IMR-90 (cell line): ENCODE measurements at regions not wholly inside any gene's neighbourhood (a gene's known extent, or its start where the extent isn't known, plus 50 kb on each side); places are given as distances from the start of the nearest gene placed in this dataset.

ENCODE experiments used
- ATAC-seq: fragments of 200-7000 bp; cut with Tn5 transposase; 2 replicates; pipeline ENCODE4 v1.9.1; 2020; ENCODE audit warnings: low read depth, mild to moderate bottlenecking, moderate library complexity
- BruUV-seq: library from RNA; stranded (reverse); fragments of 400-500 nt; replicated peaks from 2 replicates; lab custom pipeline; 2021; lab: Mats Ljungman, UMichigan
- CTCF ChIA-PET: fragments of 300-600 bp; formaldehyde crosslinking; extraction: SDS; loops from one replicate; lab custom pipeline; 2021; ENCODE audit warnings: antibody characterized with exemption; lab: Yijun Ruan, JAX
- POLR2A ChIA-PET: fragments of 300-600 bp; sonication (Branson Sonifier 250); formaldehyde crosslinking; loops from one replicate; lab custom pipeline; 2022; ENCODE audit warnings: antibody characterized with exemption; ENCODE audit not compliant: unreplicated experiment; lab: Charles Lee
- DNase-seq: peaks from one replicate; pipeline ENCODE4 v3.0.0; 2013
- H2AFZ ChIP-seq: replicated peaks from 2 replicates; pipeline ENCODE3; 2013; ENCODE audit warnings: low read length, mild to moderate bottlenecking; ENCODE audit not compliant: poor library complexity
- H2AK5ac ChIP-seq: 2 replicates; pipeline ENCODE4 v1.6.1; 2013; ENCODE audit warnings: low read depth, low read length, inconsistent platforms
- H2AK9ac ChIP-seq: replicated peaks from 2 replicates; pipeline ENCODE3; 2013; ENCODE audit warnings: mild to moderate bottlenecking, low read depth, low read length, moderate library complexity; ENCODE audit not compliant: poor library complexity
- H2BK120ac ChIP-seq: 2 replicates; pipeline ENCODE4 v1.6.1; 2013; ENCODE audit warnings: low read depth, low read length, inconsistent platforms
- H2BK15ac ChIP-seq: 3 replicates; pipeline ENCODE4 v1.6.1; 2013; ENCODE audit warnings: low read depth, low read length, inconsistent platforms
- H2BK20ac ChIP-seq: 2 replicates; pipeline ENCODE4 v1.6.1; 2013; ENCODE audit warnings: low read depth, mild to moderate bottlenecking, inconsistent platforms, low read length, moderate library complexity
- H2BK5ac ChIP-seq: 2 replicates; pipeline ENCODE4 v1.6.1; 2013; ENCODE audit warnings: mild to moderate bottlenecking, low read depth, low read length, inconsistent platforms; ENCODE audit not compliant: poor library complexity, severe bottlenecking
- H3K14ac ChIP-seq: replicated peaks from 2 replicates; pipeline ENCODE4 v1.6.1; 2013; ENCODE audit warnings: low read depth, low read length, inconsistent platforms
- H3K18ac ChIP-seq: 2 replicates; pipeline ENCODE4 v1.6.1; 2013; ENCODE audit warnings: low read depth, low read length, control low read depth
- H3K23ac ChIP-seq: 2 replicates; pipeline ENCODE4 v1.6.1; 2013; ENCODE audit warnings: low read depth, low read length, inconsistent platforms
- H3K27ac ChIP-seq: 2 replicates; pipeline ENCODE4 v1.5.1; 2013; ENCODE audit warnings: mild to moderate bottlenecking, control low read depth, low read length; ENCODE audit not compliant: insufficient read depth
- H3K27me3 ChIP-seq: 2 replicates; pipeline ENCODE4 v1.6.1; 2013; ENCODE audit warnings: low read length; ENCODE audit not compliant: control insufficient read depth, insufficient read depth
- H3K36me3 ChIP-seq: 2 replicates; pipeline ENCODE4 v1.6.1; 2013; ENCODE audit warnings: low read length, mixed read lengths; ENCODE audit not compliant: control insufficient read depth, insufficient read depth
- H3K4ac ChIP-seq: 2 replicates; pipeline ENCODE4 v1.6.1; 2013; ENCODE audit warnings: low read depth, low read length, inconsistent platforms
- H3K4me1 ChIP-seq: 2 replicates; pipeline ENCODE4 v1.6.1; 2013; ENCODE audit warnings: low read length, mixed read lengths; ENCODE audit not compliant: control insufficient read depth, insufficient read depth
- H3K4me2 ChIP-seq: 2 replicates; pipeline ENCODE4 v1.6.1; 2013; ENCODE audit warnings: low read depth, mild to moderate bottlenecking, control low read depth, low read length, moderate library complexity
- H3K4me3 ChIP-seq: 2 replicates; pipeline ENCODE4 v1.5.1; 2013; ENCODE audit warnings: low read depth, mild to moderate bottlenecking, control low read depth, low read length, moderate library complexity; ENCODE audit not compliant: insufficient read depth
- H3K56ac ChIP-seq: 2 replicates; pipeline ENCODE4 v1.6.1; 2013; ENCODE audit warnings: low read length, inconsistent platforms; ENCODE audit not compliant: insufficient read depth; ENCODE audit errors: extremely low read depth
- H3K79me1 ChIP-seq, 2 experiments: 2 replicates each; pipeline ENCODE4 v1.6.1; 2013; ENCODE audit warnings: low read length in 2 of 2, inconsistent platforms in 1 of 2, low read depth in 1 of 2
- H3K9ac ChIP-seq: 2 replicates; pipeline ENCODE4 v1.6.1; 2013; ENCODE audit warnings: low read depth, low read length, control low read depth
- H3K9me1 ChIP-seq: 2 replicates; pipeline ENCODE4 v1.6.1; 2013; ENCODE audit warnings: low read length, inconsistent platforms; ENCODE audit not compliant: insufficient read depth
- H3K9me3 ChIP-seq: 2 replicates; pipeline ENCODE4 v1.6.1; 2013; ENCODE audit warnings: low read length; ENCODE audit not compliant: control insufficient read depth, insufficient read depth
- H4K20me1 ChIP-seq: 2 replicates; pipeline ENCODE4 v1.6.1; 2013; ENCODE audit warnings: low read length, inconsistent platforms; ENCODE audit not compliant: insufficient read depth
- H4K5ac ChIP-seq: 2 replicates; pipeline ENCODE4 v1.6.1; 2013; ENCODE audit warnings: mild to moderate bottlenecking, low read depth, low read length, control low read depth
- H4K8ac ChIP-seq, 2 experiments: 2 replicates each; pipeline ENCODE4 v1.6.1; 2013; ENCODE audit warnings: low read depth in 2 of 2, low read length in 2 of 2, control low read depth in 1 of 2, inconsistent platforms in 1 of 2
- H4K91ac ChIP-seq: 2 replicates; pipeline ENCODE4 v1.6.1; 2013; ENCODE audit warnings: low read depth, low read length, inconsistent platforms; ENCODE audit not compliant: insufficient read depth
- RAD21 ChIP-seq: IDR thresholded peaks from 2 replicates; pipeline ENCODE4 v1.6.1; 2012; ENCODE audit warnings: low read length, improper control_type of control experiment
- WGBS, 2 experiments: methylation state at CpG; one replicate each; pipeline versions ENCODE4 v1.1.5 to v1.1.7; 2013; ENCODE audit warnings: missing lambda C conversion rate in 2 of 2; ENCODE audit not compliant: insufficient read length in 1 of 2; ENCODE audit errors: extremely low coverage in 2 of 2; 5-methylcytosine and 5-hydroxymethylcytosine counted together
- dilution Hi-C: fragments of 300-500 bp; cut with HindIII; formaldehyde crosslinking; loops from one replicate; pipeline ENCODE4 v1.14.3; 2018; ENCODE audit warnings: low sequenced_read_pairs; ENCODE audit not compliant: unreplicated experiment
- in situ Hi-C: fragments of 300-500 bp; cut with MboI; formaldehyde crosslinking; loops from 3 replicates; pipeline ENCODE4 v1.14.3; 2019; ENCODE audit warnings: low sequenced_read_pairs, inconsistent platforms, mixed read lengths
- intact Hi-C: fragments of 100-400 bp; cut with micrococcal nuclease; formaldehyde crosslinking; loops from 2 replicates; pipeline ENCODE4 v1.10.0; 2022
- TF ChIP-seq, protein P1 (sequence below): fragments of 150-350 bp; IDR thresholded peaks from 2 replicates; pipeline ENCODE4 v1.6.1; 2017; ENCODE audit warnings: mild to moderate bottlenecking, antibody characterized with exemption, low read length, low read depth
- TF ChIP-seq, protein P2 (sequence below): conservative IDR thresholded peaks from 2 replicates; pipeline ENCODE4 v1.5.1; 2012; ENCODE audit warnings: mild to moderate bottlenecking, low read depth, low read length, improper control_type of control experiment

DNA sequence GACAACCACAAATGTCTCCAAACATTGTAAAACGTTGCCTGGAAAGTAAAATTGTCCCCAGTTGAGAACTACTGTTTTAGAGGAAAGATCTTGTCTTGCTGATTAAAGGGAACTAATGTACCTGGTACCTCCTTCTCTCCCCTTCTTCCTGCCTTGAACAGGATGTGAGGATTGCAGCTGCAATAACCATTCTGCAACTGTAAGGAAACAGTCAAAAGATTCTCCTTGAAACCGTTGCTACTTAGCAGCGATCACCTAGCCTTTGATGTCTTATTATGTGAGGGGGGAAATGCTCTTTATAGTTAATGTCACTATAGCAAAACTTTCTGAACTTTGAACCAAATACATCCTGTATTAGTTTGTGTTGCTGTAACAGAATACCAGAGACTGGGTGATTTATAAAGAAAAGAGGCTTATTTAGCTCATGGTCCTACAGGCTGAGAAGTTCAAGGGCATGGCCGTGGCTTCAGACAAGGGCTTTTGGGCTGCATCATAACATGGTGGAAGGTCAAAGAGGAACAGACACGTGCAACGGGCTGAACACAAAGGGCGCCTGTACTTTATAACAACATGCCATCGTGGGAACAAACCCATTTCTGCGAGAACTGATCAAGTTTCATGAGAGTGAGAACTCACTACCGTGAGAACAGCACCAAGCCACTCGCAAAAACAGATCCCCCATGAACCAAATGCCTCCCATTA, 54.2 kb upstream of the PARD3 start:
- Histone ChIP-seq H2BK5ac (no peak overlapping the region), H2AFZ (peak overlapping the region; percentile 19), H3K27ac (no peak overlapping the region), H2AK9ac (no peak overlapping the region), H2BK15ac (no peak overlapping the region), H3K4me3 (no peak overlapping the region), H3K14ac (no peak overlapping the region), H3K9ac (no peak overlapping the region), H3K27me3 (peaks cover 21% of the 10 kb centered on the region), H3K9me1 (no peaks in the 10 kb centered on the region), H3K4me2 (no peak overlapping the region), H3K56ac (no peak overlapping the region), H4K8ac (no peak overlapping the region), H3K23ac (no peak overlapping the region), H3K4ac (no peak overlapping the region), H3K4me1 (no peaks in the 10 kb centered on the region), H4K5ac (no peak overlapping the region), H2AK5ac (no peak overlapping the region), H3K9me3 (no peaks in the 10 kb centered on the region), H3K36me3 (no peaks in the 10 kb centered on the region), H3K79me1 (no peaks in the 10 kb centered on the region), H3K18ac (no peak overlapping the region), H4K91ac (no peak overlapping the region), H2BK120ac (no peak overlapping the region), H2BK20ac (no peak overlapping the region), H4K20me1 (no peaks in the 10 kb centered on the region)
- intact Hi-C loops (no loop called here), in situ Hi-C loops (no loop called here), dilution Hi-C loops (no loop called here)
- DNase-seq (no peak), ATAC-seq (no peak)
- ChIA-PET POLR2A (no interaction called here), CTCF (no interaction called here)
- no peak for TF ChIP-seq RAD21
- TF ChIP-seq, protein P1, sequence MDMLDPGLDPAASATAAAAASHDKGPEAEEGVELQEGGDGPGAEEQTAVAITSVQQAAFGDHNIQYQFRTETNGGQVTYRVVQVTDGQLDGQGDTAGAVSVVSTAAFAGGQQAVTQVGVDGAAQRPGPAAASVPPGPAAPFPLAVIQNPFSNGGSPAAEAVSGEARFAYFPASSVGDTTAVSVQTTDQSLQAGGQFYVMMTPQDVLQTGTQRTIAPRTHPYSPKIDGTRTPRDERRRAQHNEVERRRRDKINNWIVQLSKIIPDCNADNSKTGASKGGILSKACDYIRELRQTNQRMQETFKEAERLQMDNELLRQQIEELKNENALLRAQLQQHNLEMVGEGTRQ, result no peak
- TF ChIP-seq, protein P2, sequence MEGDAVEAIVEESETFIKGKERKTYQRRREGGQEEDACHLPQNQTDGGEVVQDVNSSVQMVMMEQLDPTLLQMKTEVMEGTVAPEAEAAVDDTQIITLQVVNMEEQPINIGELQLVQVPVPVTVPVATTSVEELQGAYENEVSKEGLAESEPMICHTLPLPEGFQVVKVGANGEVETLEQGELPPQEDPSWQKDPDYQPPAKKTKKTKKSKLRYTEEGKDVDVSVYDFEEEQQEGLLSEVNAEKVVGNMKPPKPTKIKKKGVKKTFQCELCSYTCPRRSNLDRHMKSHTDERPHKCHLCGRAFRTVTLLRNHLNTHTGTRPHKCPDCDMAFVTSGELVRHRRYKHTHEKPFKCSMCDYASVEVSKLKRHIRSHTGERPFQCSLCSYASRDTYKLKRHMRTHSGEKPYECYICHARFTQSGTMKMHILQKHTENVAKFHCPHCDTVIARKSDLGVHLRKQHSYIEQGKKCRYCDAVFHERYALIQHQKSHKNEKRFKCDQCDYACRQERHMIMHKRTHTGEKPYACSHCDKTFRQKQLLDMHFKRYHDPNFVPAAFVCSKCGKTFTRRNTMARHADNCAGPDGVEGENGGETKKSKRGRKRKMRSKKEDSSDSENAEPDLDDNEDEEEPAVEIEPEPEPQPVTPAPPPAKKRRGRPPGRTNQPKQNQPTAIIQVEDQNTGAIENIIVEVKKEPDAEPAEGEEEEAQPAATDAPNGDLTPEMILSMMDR, result no peak
- 72% methylated on average over 7 of the region's 11 CpGs; no CpG with 5 or more reads in 1 of the 2 experiments for WGBS, 2 experiments
- no TSS peak for BruUV-seq
